Spleen (tissue), 7 donors: ENCODE measurements at regions not wholly inside any gene's neighbourhood (a gene's known extent, or its start where the extent isn't known, plus 50 kb on each side); places are given as distances from the start of the nearest gene placed in this dataset.

Experiments used
- POLR2A ChIP-seq, 3 donors: fragments of 450-650 bp; IDR thresholded peaks; one replicate each; pipeline ENCODE4 v1.5.1; 2017; ENCODE audit warnings: antibody characterized with exemption in 3 of 3, mild to moderate bottlenecking in 1 of 3
- TF ChIP-seq, protein P1 (sequence below), 11 experiments: fragments of 200-600 bp in 7 of 11; fragments of 450-650 bp in 4 of 11; sonication (generic) in 4 of 11; IDR thresholded peaks in 8 of 11; conservative IDR thresholded peaks in 3 of 11; 1 replicate in 7 of 11; 2 replicates in 4 of 11; pipeline versions ENCODE4 v1.4.0 to v1.8.0; 2016 to 2021; ENCODE audit warnings: antibody characterized with exemption in 11 of 11, inconsistent platforms in 4 of 11, mild to moderate bottlenecking in 1 of 11
- donor health status: DM: no; HTN: no; CAD: no; lungs with moderate emphysema.
- donor health status: DM: no; HTN: no; CAD: no.
- donor health status: DM: no; HTN: no; CAD: no.

- TF ChIP-seq, protein P1, sequence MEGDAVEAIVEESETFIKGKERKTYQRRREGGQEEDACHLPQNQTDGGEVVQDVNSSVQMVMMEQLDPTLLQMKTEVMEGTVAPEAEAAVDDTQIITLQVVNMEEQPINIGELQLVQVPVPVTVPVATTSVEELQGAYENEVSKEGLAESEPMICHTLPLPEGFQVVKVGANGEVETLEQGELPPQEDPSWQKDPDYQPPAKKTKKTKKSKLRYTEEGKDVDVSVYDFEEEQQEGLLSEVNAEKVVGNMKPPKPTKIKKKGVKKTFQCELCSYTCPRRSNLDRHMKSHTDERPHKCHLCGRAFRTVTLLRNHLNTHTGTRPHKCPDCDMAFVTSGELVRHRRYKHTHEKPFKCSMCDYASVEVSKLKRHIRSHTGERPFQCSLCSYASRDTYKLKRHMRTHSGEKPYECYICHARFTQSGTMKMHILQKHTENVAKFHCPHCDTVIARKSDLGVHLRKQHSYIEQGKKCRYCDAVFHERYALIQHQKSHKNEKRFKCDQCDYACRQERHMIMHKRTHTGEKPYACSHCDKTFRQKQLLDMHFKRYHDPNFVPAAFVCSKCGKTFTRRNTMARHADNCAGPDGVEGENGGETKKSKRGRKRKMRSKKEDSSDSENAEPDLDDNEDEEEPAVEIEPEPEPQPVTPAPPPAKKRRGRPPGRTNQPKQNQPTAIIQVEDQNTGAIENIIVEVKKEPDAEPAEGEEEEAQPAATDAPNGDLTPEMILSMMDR (IDR thresholded peaks at IDR 0.05 in 8 of 11, conservative IDR thresholded peaks at IDR 0.05 in 3 of 11), result no peak
- TF ChIP-seq POLR2A (IDR thresholded peaks at IDR 0.05), result no peak
Measured at GRCh38 chr15:53000409-53000808, 210.3 kb upstream of the ONECUT1 start.
